ENCODE measurements at regions not wholly inside any gene's neighbourhood (a gene's known extent, or its start where the extent isn't known, plus 50 kb on each side); places are given as distances from the start of the nearest gene placed in this dataset.

DNA sequence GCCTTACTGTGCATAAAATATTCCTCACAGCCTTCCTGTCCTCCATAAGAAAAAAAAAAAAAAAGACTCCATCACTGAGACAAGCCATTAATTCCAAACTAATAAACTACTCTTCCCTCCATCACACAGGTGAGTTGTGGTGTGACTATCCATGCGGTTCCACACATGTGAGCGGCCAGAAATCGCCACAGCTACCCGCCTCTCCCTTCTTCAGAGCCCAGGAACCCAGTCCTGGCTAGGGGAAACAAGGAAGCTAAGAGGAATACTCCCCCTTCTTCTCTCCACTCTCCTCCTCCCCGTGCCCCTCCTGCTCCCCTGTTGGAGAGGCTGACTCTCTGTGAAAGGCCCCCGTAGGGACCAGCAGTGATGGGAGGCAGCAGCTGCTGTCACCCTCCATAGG lies 128.6 kb upstream of the ARID1B start:
- TF ChIP-seq EZH2phosphoT487 (IDR thresholded peaks at IDR 0.05; ENCODE audit: insufficient read depth, low read depth) = no peak
- no peak for TF ChIP-seq EZH2 (IDR thresholded peaks at IDR 0.05; ENCODE audit: insufficient read depth, poor library complexity, severe bottlenecking)
- Histone ChIP-seq H3K9me3 (ENCODE audit: low read depth) (no peaks in the 10 kb centered on the region), H2AFZ (no peak overlapping the region), H3K4me1 (ENCODE audit: insufficient read depth) (0 out of 2 replicates have a peak, but pooled peaks cover 6% of the 10 kb centered on the region), H3K9ac (no peak overlapping the region), H4K20me1 (ENCODE audit: insufficient read depth) (no peaks in the 10 kb centered on the region), H3K36me3 (ENCODE audit: low read depth) (no peaks in the 10 kb centered on the region), H3K79me2 (ENCODE audit: insufficient read depth) (no peaks in the 10 kb centered on the region), H3K27me3 (replicated peaks; ENCODE audit: insufficient read depth) (no peaks in the 10 kb centered on the region; the same call in 1 of the 2 replicates), H3K4me3 (no peak overlapping the region), H3K4me2 (ENCODE audit: unreplicated experiment) (no peak overlapping the region), H3F3A (ENCODE audit: insufficient read depth) (no peaks in the 10 kb centered on the region), H3K27ac (no peak overlapping the region), H3K9me2 (ENCODE audit: insufficient read depth) (no peaks in the 10 kb centered on the region)
- in situ Hi-C loops (cut with MboI) = no loop called here
- DNase-seq = no peak
- 71 to 74% methylated on average over 6 of the region's 6 CpGs for WGBS, 2 experiments (ENCODE audit: low coverage in 1 of 2, low lambda C conversion rate in 2 of 2, missing lambda C conversion rate in 2 of 2)

DNA sequence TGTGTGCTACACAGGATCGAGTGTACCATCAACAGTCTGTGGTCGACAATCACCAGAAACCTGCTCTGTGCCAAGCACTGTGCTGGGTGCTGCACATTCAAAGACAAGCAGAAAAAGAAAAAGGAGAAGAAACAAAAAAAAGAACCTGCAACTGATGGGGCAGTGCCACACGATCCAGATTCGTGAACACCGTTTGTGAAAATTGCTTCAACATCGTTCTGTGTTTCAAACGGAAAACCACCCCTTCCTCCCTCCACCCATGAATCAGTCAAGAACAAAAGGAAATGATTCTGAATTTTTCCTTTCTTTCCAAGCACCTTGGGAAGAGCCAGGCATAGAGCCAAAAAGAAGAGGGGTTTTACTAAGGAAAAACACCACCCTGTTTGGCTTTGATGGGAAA lies 129.2 kb upstream of the ARID1B start:
- TF ChIP-seq EZH2phosphoT487 (IDR thresholded peaks at IDR 0.05; ENCODE audit: insufficient read depth, low read depth) (no peak), EZH2 (IDR thresholded peaks at IDR 0.05; ENCODE audit: insufficient read depth, poor library complexity, severe bottlenecking) (no peak)

GRCh38 chr6:156647140-156647784 lies 129.9 kb upstream of the ARID1B start:
- in situ Hi-C loops (cut with MboI) = no loop called here
- WGBS, 2 experiments (ENCODE audit: low coverage in 1 of 2, low lambda C conversion rate in 2 of 2, missing lambda C conversion rate in 2 of 2) = 45 to 46% methylated on average over 9 of the region's 9 CpGs

More for the DNA sequence above, 129.2 kb upstream of the ARID1B start:
- 22 to 23% methylated on average over 7 of the region's 7 CpGs for WGBS, 2 experiments (ENCODE audit: low coverage in 1 of 2, low lambda C conversion rate in 2 of 2, missing lambda C conversion rate in 2 of 2)
- H3K4me3 ChIP-seq = no peak overlapping the region
- no peaks in the 10 kb centered on the region for H3F3A ChIP-seq (ENCODE audit: insufficient read depth)
- no peak overlapping the region for H3K27ac ChIP-seq
- H3K9ac ChIP-seq = no peak overlapping the region
- no peaks in the 10 kb centered on the region; the same call in 1 of the 2 replicates for H3K27me3 ChIP-seq (replicated peaks; ENCODE audit: insufficient read depth)
- no peak overlapping the region for H2AFZ ChIP-seq
- no peaks in the 10 kb centered on the region for H3K9me2 ChIP-seq (ENCODE audit: insufficient read depth)
- H3K79me2 ChIP-seq (ENCODE audit: insufficient read depth) = no peaks in the 10 kb centered on the region
- no peaks in the 10 kb centered on the region for H3K36me3 ChIP-seq (ENCODE audit: low read depth)
- H3K4me2 ChIP-seq (ENCODE audit: unreplicated experiment) = no peak overlapping the region
- in situ Hi-C loops (cut with MboI) = no loop called here
- 0 out of 2 replicates have a peak, but pooled peaks cover 6% of the 10 kb centered on the region for H3K4me1 ChIP-seq (ENCODE audit: insufficient read depth)
- no peak for DNase-seq
- no peaks in the 10 kb centered on the region for H4K20me1 ChIP-seq (ENCODE audit: insufficient read depth)
- no peaks in the 10 kb centered on the region for H3K9me3 ChIP-seq (ENCODE audit: low read depth)

GRCh38 chr6:156646496-156646895 lies 130.7 kb upstream of the ARID1B start:
- Histone ChIP-seq H4K20me1 (ENCODE audit: insufficient read depth) (no peaks in the 10 kb centered on the region), H3K4me3 (no peak overlapping the region), H3K4me1 (ENCODE audit: insufficient read depth) (0 out of 2 replicates have a peak, but pooled peaks cover 6% of the 10 kb centered on the region), H3K27ac (no peak overlapping the region), H3K4me2 (ENCODE audit: unreplicated experiment) (no peak overlapping the region), H3K79me2 (ENCODE audit: insufficient read depth) (no peaks in the 10 kb centered on the region), H3K9me3 (ENCODE audit: low read depth) (no peaks in the 10 kb centered on the region), H3K9ac (no peak overlapping the region), H3K9me2 (ENCODE audit: insufficient read depth) (no peaks in the 10 kb centered on the region), H3K36me3 (ENCODE audit: low read depth) (no peaks in the 10 kb centered on the region), H3F3A (ENCODE audit: insufficient read depth) (no peaks in the 10 kb centered on the region), H2AFZ (no peak overlapping the region), H3K27me3 (replicated peaks; ENCODE audit: insufficient read depth) (no peaks in the 10 kb centered on the region; the same call in 1 of the 2 replicates)
- no peak for TF ChIP-seq EZH2 (IDR thresholded peaks at IDR 0.05; ENCODE audit: insufficient read depth, poor library complexity, severe bottlenecking)
- TF ChIP-seq EZH2phosphoT487 (IDR thresholded peaks at IDR 0.05; ENCODE audit: insufficient read depth, low read depth) = no peak
- WGBS, 2 experiments (ENCODE audit: low coverage in 1 of 2, low lambda C conversion rate in 2 of 2, missing lambda C conversion rate in 2 of 2) = 64 to 71% methylated on average over 6 of the region's 6 CpGs
- in situ Hi-C loops (cut with MboI) = no loop called here
- DNase-seq = no peak

More at GRCh38 chr6:156647140-156647784, 129.9 kb upstream of the ARID1B start:
- Histone ChIP-seq H3K27me3 (replicated peaks; ENCODE audit: insufficient read depth) (no peaks in the 10 kb centered on the region; the same call in 1 of the 2 replicates), H3K9me2 (ENCODE audit: insufficient read depth) (no peaks in the 10 kb centered on the region), H3K4me2 (ENCODE audit: unreplicated experiment) (no peak overlapping the region), H3K27ac (no peak overlapping the region), H3K4me1 (ENCODE audit: insufficient read depth) (0 out of 2 replicates have a peak, but pooled peaks cover 6% of the 10 kb centered on the region), H3K4me3 (no peak overlapping the region), H3F3A (ENCODE audit: insufficient read depth) (no peaks in the 10 kb centered on the region), H4K20me1 (ENCODE audit: insufficient read depth) (no peaks in the 10 kb centered on the region), H3K9me3 (ENCODE audit: low read depth) (no peaks in the 10 kb centered on the region), H3K36me3 (ENCODE audit: low read depth) (no peaks in the 10 kb centered on the region), H2AFZ (no peak overlapping the region), H3K79me2 (ENCODE audit: insufficient read depth) (no peaks in the 10 kb centered on the region), H3K9ac (no peak overlapping the region)
- no peak for DNase-seq
- TF ChIP-seq EZH2 (IDR thresholded peaks at IDR 0.05; ENCODE audit: insufficient read depth, poor library complexity, severe bottlenecking) = no peak
- no peak for TF ChIP-seq EZH2phosphoT487 (IDR thresholded peaks at IDR 0.05; ENCODE audit: insufficient read depth, low read depth)

Data from GM23248 (cell line).